Left ventricle myocardium inferior (tissue), 1 donor: ENCODE measurements at regions not wholly inside any gene's neighbourhood (a gene's known extent, or its start where the extent isn't known, plus 50 kb on each side); places are given as distances from the start of the nearest gene placed in this dataset.

Experiments
- DNase-seq: peaks from one replicate; pipeline ENCODE4 v3.0.0-alpha.2; 2020
- H3K27ac ChIP-seq: fragments of 200-600 bp; replicated peaks from 2 replicates; pipeline ENCODE4 v1.8.0; 2021
- H3K27me3 ChIP-seq: fragments of 200-600 bp; 2 replicates; pipeline ENCODE4 v1.8.0; 2021; ENCODE audit warnings: low read depth
- H3K36me3 ChIP-seq: fragments of 200-600 bp; 2 replicates; pipeline ENCODE4 v1.8.0; 2021
- H3K4me1 ChIP-seq: fragments of 200-600 bp; 2 replicates; pipeline ENCODE4 v1.8.0; 2021
- H3K4me3 ChIP-seq: fragments of 200-600 bp; 2 replicates; pipeline ENCODE4 v1.8.0; 2021; ENCODE audit warnings: mild to moderate bottlenecking, moderate library complexity
- H3K9me3 ChIP-seq: fragments of 200-600 bp; replicated peaks from 2 replicates; pipeline ENCODE4 v1.8.0; 2021
- intact Hi-C: fragments of 100-400 bp; cut with micrococcal nuclease; formaldehyde crosslinking; loops from one replicate; pipeline ENCODE4 v1.11.0; 2022
- TF ChIP-seq, protein P1 (sequence below): fragments of 200-600 bp; IDR thresholded peaks from 2 replicates; pipeline ENCODE4 v1.8.0; 2021; ENCODE audit warnings: antibody characterized with exemption, mild to moderate bottlenecking, borderline replicate concordance
- donor health status: DM: no; HTN: yes; CAD: no; lungs with severe emphysema.

DNA sequence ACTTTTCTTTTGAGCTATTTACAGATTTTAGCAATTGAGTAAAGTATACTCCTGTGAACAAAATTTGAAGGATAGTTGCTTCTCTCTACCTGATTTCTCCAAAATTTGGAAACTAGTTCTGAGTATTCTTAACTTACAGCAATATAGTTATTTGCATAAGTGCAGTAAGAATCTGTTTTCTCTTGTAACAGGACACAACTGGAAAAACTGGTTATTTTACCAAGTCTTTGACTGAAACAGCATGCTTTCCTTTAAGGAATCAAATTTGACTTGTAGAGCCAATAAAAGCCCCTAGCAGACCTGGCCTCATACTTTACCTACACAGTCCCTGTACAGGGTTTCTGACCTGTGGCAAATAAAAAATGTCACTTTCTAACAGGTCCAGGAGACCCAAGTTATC, 301.9 kb upstream of the POU5F2 start:
- H3K4me3 ChIP-seq: no peak overlapping the region
- no peaks in the 10 kb centered on the region for H3K9me3 ChIP-seq
- no peak for DNase-seq
- TF ChIP-seq, protein P1, sequence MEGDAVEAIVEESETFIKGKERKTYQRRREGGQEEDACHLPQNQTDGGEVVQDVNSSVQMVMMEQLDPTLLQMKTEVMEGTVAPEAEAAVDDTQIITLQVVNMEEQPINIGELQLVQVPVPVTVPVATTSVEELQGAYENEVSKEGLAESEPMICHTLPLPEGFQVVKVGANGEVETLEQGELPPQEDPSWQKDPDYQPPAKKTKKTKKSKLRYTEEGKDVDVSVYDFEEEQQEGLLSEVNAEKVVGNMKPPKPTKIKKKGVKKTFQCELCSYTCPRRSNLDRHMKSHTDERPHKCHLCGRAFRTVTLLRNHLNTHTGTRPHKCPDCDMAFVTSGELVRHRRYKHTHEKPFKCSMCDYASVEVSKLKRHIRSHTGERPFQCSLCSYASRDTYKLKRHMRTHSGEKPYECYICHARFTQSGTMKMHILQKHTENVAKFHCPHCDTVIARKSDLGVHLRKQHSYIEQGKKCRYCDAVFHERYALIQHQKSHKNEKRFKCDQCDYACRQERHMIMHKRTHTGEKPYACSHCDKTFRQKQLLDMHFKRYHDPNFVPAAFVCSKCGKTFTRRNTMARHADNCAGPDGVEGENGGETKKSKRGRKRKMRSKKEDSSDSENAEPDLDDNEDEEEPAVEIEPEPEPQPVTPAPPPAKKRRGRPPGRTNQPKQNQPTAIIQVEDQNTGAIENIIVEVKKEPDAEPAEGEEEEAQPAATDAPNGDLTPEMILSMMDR: no peak
- no peaks in the 10 kb centered on the region for H3K4me1 ChIP-seq
- no peaks in the 10 kb centered on the region for H3K27me3 ChIP-seq
- H3K27ac ChIP-seq: no peak overlapping the region
- peaks cover 10% of the 10 kb centered on the region for H3K36me3 ChIP-seq
- intact Hi-C loops: no loop called here

DNA sequence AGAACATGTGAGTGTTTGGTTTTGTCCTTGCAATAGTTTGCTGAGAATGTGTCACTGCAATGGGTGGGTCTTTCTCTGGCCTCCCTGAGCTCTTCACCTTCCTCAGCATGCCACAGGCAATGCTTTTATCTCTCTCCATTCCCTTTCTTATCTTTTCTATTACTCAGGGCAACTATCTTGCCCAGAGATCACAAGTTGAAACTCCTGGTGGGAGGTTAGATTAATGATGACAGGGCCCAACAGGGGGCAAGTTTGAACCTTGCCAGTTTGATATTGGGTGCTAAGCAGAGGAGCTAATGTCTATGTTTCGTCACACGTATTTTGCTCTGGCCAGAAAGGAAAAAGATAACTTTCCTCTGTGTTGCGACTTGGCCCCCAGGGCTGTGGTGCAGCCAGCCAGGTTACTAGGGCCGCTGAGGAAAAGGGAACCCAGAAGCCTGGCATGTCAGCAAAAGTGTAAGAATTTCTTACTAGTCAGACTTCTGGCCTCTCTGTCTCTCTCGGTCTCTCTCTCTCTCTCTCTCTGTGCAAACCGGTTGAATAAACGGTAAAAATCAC, 299.3 kb upstream of the POU5F2 start:
- Histone ChIP-seq H3K27me3 (no peaks in the 10 kb centered on the region), H3K4me1 (no peaks in the 10 kb centered on the region), H3K36me3 (peaks cover 8% of the 10 kb centered on the region), H3K4me3 (no peak overlapping the region), H3K27ac (no peak overlapping the region), H3K9me3 (no peaks in the 10 kb centered on the region)
- no peak for DNase-seq
- TF ChIP-seq, protein P1: no peak
- intact Hi-C loops: no loop called here

DNA sequence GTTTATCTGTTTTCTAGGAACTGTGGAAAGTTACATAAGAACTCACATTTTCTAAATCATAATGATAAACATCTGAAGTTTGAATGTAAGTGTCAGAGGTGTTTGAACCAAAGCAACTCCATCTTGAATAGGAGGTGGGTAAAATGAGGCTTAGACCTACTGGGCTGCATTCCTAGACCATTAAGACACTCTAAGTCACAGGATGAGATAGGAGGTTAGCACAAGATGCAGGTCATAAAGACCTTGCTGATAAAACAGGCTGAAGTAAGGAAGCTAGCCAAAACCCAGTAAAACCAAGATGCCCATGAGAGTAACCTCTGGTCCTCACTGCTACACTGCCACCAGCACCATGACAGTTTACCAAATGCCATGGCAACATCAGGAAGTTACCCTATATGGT, 297.7 kb upstream of the POU5F2 start:
- Histone ChIP-seq H3K4me3 (no peak overlapping the region), H3K27me3 (no peaks in the 10 kb centered on the region), H3K9me3 (no peaks in the 10 kb centered on the region), H3K4me1 (no peaks in the 10 kb centered on the region), H3K36me3 (peaks cover 6% of the 10 kb centered on the region), H3K27ac (no peak overlapping the region)
- intact Hi-C loops: no loop called here
- TF ChIP-seq, protein P1: no peak
- DNase-seq: no peak

DNA sequence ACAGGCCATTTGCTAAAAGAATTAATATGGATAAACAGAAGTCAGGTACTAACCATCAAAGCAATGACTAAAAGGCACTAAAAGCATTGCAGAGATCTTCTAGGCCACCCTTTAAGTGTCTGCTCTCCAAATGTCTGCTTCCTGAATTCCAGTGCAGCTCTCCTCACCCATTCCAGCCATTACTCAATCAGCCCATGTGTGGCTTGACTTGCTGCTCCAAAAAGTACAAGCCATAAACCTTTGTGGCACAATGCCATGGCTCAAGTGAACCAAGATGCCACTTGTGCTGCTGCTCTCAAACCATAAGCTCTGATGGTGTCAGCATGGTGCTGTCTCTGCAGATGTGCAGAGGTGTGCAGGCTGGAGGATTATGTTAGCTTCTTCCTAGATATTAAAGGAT, 290.2 kb upstream of the POU5F2 start:
- Histone ChIP-seq H3K4me3 (no peak overlapping the region), H3K27me3 (no peaks in the 10 kb centered on the region), H3K9me3 (no peaks in the 10 kb centered on the region), H3K4me1 (no peaks in the 10 kb centered on the region), H3K27ac (no peak overlapping the region), H3K36me3 (peaks cover 15% of the 10 kb centered on the region)
- TF ChIP-seq, protein P1: no peak
- DNase-seq: no peak
- intact Hi-C loops: no loop called here

DNA sequence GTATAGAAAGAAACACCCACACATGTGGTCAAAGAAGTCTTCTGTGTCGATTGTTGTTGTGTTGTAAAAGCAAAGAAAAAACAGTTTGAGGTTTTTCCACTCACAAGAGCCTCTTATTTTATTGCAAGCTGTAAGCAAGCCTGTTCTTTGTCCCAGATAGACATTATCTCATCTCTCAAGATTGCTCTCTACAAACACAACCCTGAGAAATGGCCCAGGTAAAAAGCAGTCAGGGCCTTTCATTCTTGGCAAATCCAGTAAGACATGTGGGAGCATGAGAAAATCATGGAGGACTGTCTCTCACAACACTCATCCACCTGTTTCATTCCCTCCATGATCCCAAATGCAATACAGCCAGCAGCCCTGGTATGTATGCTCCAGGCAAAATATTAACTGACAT, 286.6 kb upstream of the POU5F2 start:
- H3K4me3 ChIP-seq: no peak overlapping the region
- H3K27ac ChIP-seq: no peak overlapping the region
- H3K36me3 ChIP-seq: peaks cover 6% of the 10 kb centered on the region
- intact Hi-C loops: no loop called here
- H3K4me1 ChIP-seq: no peaks in the 10 kb centered on the region
- TF ChIP-seq, protein P1: no peak
- no peaks in the 10 kb centered on the region for H3K9me3 ChIP-seq
- DNase-seq: no peak
- no peaks in the 10 kb centered on the region for H3K27me3 ChIP-seq

DNA sequence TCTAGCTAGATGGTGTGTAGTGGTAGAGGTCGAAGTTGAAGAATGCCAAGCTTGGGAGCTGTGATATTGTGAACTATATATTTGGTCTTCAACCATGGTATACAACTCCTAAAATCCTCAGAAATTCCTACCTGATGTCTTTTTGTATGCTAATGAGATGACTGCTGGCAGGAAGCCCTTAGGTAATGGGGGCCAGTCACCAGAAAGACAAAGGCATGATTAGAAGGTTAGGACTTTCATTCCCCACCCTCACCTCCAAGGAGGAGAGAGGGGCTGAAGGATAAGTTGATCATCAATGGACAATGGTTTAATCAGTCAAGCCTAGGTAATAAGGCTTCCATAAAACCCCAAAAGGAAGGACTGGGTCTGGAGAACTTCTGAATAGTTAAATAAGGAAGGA, 285.7 kb upstream of the POU5F2 start:
- Histone ChIP-seq H3K36me3 (peaks cover 6% of the 10 kb centered on the region), H3K9me3 (no peaks in the 10 kb centered on the region), H3K4me1 (no peaks in the 10 kb centered on the region), H3K27ac (no peak overlapping the region), H3K4me3 (no peak overlapping the region), H3K27me3 (no peaks in the 10 kb centered on the region)
- intact Hi-C loops: no loop called here
- DNase-seq: no peak
- TF ChIP-seq, protein P1: no peak
